GM18502 (cell line): ENCODE measurements at regions not wholly inside any gene's neighbourhood (a gene's known extent, or its start where the extent isn't known, plus 50 kb on each side); places are given as distances from the start of the nearest gene placed in this dataset.
A peak's percentile ranks its signal among the peaks of the same experiment; 100 is the strongest.

Experiments
- ATAC-seq: cut with Tn5 transposase; IDR thresholded peaks from one replicate; pipeline ENCODE4 v1.9.1; 2021; ENCODE audit warnings: mild to moderate bottlenecking; ENCODE audit not compliant: unreplicated experiment, poor library complexity

DNA sequence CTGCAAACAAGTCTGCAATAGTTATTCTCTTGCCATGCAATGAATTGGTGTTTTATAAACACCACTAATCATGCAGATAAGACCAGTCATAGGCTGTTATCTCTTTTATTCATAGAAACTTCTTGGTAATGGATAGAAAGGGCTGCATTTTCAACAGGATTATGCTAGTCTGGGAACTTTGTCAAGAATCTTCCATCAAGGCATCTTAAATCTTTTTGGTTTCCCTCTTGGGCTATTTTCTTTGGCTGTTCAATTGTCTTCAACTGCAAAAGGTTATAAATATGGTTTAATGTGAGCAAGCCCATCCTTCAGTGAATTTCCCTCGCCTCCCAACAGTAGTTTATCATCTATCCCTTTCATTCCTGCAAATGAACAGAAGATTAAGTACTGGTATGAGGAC lies 59.0 kb upstream of the MINAR1 start:
- no peak for ATAC-seq

DNA sequence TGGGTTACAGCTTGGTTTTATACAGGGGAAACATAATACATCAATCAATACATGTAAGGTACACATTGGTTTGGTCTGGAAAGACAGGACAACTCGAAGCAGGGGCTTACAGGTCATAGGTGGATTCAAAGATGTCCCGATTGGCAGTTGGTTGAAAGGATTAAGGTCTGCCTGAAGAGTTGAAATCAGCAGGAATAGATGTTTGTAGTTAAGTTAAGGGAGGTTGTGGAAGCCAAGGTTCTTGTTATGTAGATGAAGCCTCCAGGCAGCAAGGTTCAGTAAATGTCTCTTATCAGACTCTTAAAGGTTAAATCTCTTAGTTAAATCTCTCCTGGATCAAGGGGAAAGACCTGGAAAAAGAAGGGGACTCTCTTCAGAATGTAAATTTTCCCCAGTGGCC lies 58.4 kb upstream of the MINAR1 start:
- ATAC-seq: no peak

DNA sequence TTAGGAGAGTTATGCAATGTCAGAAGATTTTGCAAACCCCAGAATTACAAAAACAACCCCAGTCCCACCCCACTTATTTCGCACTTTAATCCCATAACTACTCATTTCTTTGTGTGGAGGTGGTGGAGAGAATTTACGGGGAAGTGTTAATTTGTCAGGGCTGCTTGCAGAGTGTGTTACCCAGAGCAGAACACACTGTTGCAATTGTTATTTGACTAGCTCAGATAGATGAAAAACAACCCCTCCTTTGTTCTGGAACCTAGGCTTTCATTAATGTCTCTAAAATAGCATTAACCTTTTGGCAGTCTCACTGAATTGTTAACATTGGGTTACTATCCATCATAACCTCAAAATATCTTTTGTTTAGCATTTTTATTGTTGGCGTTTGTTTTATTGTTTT lies 55.8 kb upstream of the MINAR1 start:
- no peak for ATAC-seq

DNA sequence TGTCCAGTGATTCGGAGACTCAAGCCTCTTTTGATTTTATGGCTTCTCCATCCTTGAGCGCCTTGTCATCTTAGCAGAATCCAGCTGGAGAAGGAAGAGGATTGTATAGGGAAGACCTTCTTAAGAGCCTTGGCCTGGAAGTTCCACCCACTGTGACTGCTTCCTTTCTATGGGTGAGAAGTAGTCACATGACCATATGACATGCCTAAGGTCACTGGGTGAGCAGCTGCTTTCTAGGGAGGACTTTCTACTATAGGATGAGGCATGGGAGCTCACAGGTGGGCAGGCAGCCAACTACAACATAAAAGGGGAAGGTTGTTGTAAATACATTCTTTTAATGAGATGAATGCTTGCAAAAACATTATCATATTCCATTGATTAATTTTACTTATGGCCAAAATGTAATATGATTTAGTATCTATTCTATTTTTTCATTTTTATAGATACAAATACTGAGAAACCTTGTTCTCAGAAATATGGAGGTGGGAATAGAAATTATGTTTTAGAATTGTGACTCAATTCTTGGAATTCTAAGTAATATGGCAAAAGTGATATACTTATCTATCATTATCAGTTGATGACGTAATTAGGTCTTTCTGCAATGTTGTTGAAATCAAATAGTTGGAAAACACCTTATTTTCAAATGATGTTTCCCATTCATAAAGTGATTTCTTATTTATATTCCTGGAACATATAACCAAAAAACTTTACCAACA lies 53.6 kb upstream of the MINAR1 start:
- ATAC-seq: no peak

DNA sequence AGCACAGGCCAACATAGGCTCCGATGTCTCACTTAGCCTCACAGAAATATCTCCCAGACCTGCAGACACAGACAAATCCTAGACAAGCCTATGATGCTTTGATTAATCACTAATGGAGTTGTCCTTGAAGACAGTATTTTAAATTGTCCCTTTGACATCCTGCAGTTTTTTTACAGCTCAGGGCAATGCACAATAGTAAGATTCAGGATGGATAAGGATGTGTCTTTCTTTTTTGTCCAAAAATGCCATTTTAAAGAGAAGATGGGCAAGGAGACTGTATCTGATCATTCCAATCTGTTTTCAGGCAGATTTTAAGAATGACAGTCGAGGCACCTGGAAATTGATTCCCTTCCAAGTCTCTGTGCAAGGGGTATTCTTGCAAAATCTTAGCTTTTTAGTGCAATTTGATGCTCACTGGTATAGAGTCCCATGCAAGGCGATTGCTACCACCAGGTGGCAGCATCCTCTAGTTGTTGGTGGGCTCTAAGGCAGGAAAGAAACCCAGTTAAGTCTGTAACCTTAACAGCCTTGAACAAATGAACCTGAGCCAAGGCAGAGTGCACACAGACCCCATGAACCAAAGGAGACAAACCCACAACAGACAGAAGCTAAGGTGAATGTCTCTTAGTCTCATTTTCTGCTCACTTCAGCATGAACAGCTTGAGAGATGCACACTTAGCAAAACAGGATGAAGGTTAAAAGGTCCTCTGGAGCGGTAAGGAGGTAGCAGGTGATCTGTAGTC lies 51.2 kb upstream of the MINAR1 start:
- ATAC-seq: peak; percentile 65

DNA sequence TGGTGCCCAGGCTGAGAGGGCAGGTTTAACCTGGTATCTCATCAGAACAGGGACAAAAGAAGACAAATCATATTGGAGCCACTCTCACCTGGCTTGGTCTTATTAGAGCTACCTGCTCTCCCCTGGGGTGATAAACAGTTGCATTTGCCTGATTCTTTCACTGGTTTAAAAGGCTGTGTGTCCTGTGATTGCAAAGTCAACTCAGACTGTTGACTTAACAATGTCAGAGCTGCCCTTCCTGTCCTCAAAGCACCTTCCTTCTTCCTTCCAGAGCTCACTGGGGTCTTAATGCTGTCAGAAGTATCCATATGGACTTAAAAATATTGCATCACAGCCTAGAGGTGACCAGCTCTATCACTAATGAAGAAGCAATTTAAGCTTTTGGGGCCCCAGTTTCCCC lies 50.5 kb upstream of the MINAR1 start:
- ATAC-seq: no peak
